HG02642 (cell line): ENCODE measurements at regions not wholly inside any gene's neighbourhood (a gene's known extent, or its start where the extent isn't known, plus 50 kb on each side); places are given as distances from the start of the nearest gene placed in this dataset.

Experiments used
- ATAC-seq: cut with Tn5 transposase; IDR thresholded peaks from one replicate; pipeline ENCODE4 v1.9.1; 2021; ENCODE audit warnings: mild to moderate bottlenecking; ENCODE audit not compliant: unreplicated experiment, poor library complexity

DNA sequence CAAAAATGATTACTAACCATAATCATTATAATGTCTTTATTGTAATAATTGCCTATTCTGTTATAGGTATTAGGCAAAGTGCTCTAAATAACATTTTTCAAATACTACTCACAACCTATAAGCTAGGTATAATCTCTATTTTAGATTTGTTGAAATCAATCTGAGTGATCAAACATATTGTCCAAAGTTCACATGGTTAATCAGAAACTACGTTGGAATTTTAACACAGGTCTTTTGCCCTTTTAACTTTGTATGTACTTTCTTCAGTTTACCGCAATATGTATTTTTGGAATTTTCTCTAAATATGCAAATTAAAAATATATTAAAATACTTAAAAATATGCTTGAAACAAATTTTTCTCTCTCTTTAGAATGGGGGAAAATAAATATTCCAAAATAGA, 1563.2 kb downstream of the KCNT2 start:
- no peak for ATAC-seq

DNA sequence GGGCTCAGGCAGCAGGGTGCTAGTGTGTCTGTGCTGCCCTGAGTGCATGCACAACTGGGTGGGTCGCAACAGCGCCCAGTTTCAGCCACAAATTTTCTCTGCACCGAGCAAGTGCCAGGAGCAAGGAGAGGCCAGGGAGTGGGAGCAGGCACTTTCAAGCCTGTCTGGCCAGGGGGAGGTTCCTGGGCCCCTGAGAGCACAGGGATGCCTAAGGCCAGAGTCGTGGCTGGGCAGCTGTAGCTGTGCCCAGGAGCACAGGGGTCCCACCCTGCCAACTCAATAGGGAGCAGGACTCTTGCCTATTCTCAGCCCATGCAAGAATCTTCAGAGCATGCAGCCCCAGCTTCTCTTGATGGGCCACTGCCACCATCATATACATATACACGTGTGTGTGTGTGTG, 1577.4 kb downstream of the KCNT2 start:
- no peak for ATAC-seq

DNA sequence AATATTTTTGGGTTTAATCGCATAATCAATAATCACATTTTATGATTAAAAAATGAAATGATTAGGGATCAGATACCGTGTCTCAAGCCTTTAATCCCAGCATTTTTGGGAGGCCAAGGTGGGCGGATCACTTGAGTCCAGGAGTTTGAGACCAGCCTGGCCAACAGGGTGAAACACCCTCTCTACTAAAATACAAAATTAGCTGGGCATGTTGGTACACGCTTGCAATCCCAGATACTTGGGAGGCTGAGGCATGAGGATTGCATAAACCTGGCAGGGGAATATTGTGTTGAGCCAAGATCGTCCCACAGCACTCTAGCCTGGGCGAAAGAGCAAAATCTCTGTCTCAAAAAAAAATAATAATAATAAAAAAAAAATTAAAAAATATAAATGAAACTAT, 1581.4 kb downstream of the KCNT2 start:
- no peak for ATAC-seq

DNA sequence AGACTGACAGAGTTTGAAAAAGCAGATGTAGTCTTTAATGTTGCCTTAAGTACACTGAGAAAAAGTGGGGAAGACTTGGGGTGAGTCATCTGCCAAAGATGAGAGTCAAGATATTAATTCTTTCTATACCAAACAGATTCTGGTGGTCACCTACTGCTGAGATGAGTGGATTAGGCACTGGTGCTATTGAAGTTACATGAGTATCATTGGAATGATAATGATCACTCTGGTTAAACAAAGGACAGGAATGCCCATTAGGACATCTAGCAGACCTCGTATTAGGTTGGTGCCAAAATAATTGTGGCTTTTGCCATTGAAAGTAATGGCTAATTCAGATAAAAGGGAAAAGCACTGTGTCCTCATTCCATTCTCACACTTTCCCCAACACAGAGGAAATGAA, 1588.9 kb downstream of the KCNT2 start:
- ATAC-seq = no peak

GRCh38 chr1:195012995-195013394, 1595.2 kb downstream of the KCNT2 start:
- no peak for ATAC-seq

DNA sequence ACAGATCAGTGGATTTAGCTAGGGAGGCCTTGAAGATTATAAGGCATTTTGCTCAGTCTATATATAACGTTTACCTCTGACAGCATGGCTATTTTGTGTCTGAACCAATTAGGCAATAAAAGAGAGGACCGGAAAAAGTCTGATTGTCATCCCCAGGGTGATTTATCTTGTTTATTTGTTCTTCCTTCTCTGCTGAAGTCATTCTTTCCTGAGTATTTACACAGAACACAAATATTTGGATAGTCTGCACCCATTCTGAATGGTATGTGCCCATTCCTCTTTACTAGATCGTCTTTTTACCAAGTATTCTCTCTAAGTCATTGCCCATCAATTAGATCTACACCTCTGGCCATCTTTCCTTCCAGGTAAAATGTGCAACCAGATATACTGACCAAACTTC, 1602.9 kb downstream of the KCNT2 start:
- ATAC-seq = no peak

DNA sequence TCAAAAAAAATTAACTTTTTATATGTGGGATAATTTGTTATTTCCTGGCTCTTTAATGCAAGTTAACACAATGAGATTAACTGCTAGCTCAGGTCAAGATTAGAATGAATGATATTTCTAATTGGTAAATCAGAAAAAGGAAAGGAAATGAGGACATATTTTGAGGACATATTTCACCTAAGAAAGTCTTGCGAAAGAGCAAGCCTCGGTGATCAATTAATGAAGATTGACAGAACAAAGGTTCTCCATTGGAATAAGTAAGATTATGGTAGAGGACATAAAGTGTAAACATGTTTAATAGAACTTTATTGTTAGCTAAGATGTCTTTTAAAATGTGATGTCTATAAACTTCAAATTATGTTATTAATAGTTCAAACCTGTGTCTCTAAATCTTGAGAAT, 1617.8 kb downstream of the KCNT2 start:
- no peak for ATAC-seq

GRCh38 chr1:194975913-194976312, 1632.3 kb downstream of the KCNT2 start:
- ATAC-seq = no peak

DNA sequence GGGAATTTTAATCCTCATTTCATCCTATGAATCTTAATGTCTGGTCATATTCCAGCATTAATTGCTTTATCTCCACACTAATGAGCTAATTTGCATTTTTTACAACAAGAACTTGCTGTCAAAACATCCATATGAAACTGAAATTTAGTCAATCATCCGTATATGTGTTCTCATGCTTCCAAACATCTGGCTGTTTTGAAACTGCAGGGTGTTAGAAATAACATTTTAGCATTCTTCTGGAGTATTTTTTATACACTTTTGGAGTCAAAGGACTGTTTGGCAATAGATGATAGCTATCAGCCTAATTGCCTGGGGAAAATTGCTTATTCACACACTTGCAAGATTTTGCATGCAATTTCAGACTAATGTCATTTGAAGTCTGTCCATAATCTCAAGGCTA, 1639.3 kb downstream of the KCNT2 start:
- ATAC-seq = no peak

DNA sequence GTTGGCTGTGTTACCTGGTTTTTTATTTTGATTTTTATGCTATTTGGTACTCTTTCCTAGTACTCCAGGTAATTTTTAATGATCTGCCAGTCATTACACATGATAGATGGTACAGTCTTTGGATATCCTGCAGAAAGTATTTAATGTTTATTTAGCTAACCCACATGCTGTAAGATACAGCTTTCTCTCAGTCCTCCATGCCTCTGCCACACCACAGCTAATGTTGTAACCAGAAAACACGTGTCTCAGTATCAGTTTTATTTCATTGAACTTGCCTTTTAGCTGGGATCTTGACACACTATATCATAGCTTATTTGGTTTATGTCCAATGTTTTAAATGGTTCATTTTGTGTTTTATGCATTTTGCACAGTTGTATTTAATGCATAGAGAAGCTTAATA, 1648.4 kb downstream of the KCNT2 start:
- no peak for ATAC-seq

GRCh38 chr1:194952171-194952570, 1656.1 kb downstream of the KCNT2 start:
- no peak for ATAC-seq

DNA sequence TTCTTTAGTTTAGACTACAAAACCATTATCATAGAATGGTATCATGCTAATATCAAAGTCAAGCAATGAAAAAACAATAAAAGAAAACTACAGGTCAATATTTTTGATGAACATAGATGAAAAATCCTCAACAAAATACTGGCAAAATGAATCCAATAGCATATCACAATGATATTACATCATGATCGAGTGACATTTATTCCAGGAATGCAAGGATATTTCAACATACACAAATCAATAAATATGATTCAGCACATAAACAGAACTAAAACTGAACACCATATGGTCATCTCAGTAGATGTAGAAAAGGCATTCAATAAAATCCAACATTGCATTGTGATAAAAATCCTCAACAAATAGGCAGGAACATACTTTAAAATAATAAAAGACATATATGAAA, 1657.7 kb downstream of the KCNT2 start:
- no peak for ATAC-seq

- ATAC-seq = no peak
These were observed 1667.8 kb downstream of the KCNT2 start for GRCh38 chr1:194940336-194941030.

GRCh38 chr1:194935864-194936263, 1672.4 kb downstream of the KCNT2 start:
- ATAC-seq = no peak

DNA sequence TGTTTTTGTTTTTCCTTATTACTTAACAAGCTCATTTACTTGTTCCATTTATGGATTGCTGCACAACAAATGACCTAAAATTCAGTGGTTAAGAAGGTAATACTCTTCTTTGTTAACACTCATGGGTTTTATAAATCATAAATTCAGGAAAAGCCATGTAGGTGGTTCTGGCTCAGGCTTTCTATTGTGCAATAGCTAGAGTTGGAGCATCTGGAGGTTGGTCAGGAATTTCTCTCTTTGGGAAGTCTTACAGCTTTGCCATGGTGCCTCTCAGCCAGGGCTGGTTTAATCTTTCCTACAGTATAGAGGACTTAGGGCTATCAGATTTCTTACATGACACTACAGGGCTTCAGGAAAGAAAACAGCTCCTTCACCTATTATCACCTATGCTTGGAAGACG, 1677.1 kb downstream of the KCNT2 start:
- ATAC-seq = no peak

DNA sequence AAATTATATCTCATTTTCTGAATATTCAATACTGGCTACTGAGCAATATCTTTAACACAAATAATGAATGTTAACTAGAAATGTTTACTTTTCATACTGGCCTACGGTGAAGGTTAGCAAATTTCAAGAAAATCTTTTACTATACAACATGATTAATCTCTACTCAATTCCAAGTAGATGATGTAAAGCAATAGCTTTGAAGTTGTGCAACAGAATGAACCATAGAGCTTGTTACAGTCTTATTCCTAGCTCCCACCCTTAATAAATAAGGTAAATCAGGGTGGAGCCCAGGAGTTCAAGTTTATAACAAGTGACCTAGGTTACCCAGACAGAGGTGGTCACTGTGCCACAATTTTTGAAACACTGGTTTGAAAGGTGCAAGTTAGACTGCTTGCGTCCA, 1678.1 kb downstream of the KCNT2 start:
- no peak for ATAC-seq

- ATAC-seq = no peak
These were observed 1678.9 kb downstream of the KCNT2 start for GRCh38 chr1:194929357-194929756.

DNA sequence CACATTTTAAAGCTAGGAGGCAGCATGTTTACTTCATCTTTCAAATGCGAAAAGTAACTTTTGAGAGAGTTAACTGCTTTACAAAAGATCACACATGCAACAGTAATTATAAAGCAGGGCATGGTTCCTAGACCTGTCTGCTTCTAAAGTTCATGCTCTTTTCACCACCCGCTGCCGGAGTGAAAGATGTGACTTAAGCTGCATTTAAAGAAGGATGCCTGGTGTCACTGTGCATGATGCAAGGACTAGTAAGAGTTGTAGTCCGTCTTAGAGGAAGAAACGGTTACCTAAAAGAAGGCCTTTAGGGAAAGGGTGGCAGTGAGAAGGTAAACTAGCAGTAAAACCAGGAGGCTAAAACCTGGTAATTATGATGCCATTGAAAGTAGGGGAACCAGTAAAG, 1689.1 kb downstream of the KCNT2 start:
- ATAC-seq = no peak

DNA sequence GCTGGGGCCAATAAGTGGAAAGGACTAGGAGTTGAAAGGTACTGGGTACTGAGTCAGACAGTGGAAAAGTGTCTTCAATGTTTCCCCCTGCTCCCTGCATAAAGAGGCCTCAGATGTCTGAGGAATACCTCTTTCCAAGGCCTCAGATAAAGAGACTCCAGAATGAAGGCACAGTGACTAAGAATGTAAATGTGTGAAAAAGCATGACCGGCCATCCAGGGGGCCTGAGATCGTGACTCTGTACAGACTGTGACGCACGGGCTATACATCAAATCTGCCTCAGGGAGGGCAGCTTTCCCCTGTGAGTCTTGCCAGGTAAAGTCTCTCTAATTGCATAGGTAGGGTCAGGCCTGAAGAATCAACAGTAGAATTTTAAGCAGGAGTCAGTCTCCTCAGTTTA, 1690.5 kb downstream of the KCNT2 start:
- no peak for ATAC-seq

- ATAC-seq = no peak
These were observed 1699.6 kb downstream of the KCNT2 start for GRCh38 chr1:194908643-194909042.

- no peak for ATAC-seq
These were observed 1704.7 kb downstream of the KCNT2 start for GRCh38 chr1:194903524-194903923.

- no peak for ATAC-seq
These were observed 1702.9 kb upstream of the B3GALT2 start for GRCh38 chr1:194889310-194889709.

- no peak for ATAC-seq
These were observed 1684.4 kb upstream of the B3GALT2 start for GRCh38 chr1:194870860-194871259.
